ENCODE measurements at regions not wholly inside any gene's neighbourhood (a gene's known extent, or its start where the extent isn't known, plus 50 kb on each side); places are given as distances from the start of the nearest gene placed in this dataset.

- no peak overlapping the region for H4K91ac ChIP-seq (ENCODE audit: low read length)
- no peak overlapping the region for H2AK5ac ChIP-seq (ENCODE audit: low read length, severe bottlenecking)
- no peak overlapping the region for H3K18ac ChIP-seq (ENCODE audit: low read depth in 1 of 2, low read length in 2 of 2)
- WGBS = no CpG with 5 or more reads among the region's 1 CpG
- DNase-seq = no peak
- H3K23ac ChIP-seq (ENCODE audit: low read length in 2 of 2) = no peak overlapping the region
- H4K8ac ChIP-seq (ENCODE audit: low read length) = no peak overlapping the region
- H3K4me2 ChIP-seq (ENCODE audit: low read length, poor library complexity, severe bottlenecking) = no peak overlapping the region
- no peaks in the 10 kb centered on the region for H3K27me3 ChIP-seq (ENCODE audit: control insufficient read depth in 1 of 2, insufficient read depth in 1 of 2, low read length in 2 of 2)
- no peaks in the 10 kb centered on the region for H3K79me1 ChIP-seq (replicated peaks; ENCODE audit: low read length, poor library complexity, severe bottlenecking)
- no peak overlapping the region for H2BK120ac ChIP-seq (ENCODE audit: low read depth, low read length)
- H3K9ac ChIP-seq (ENCODE audit: low read length) = no peak overlapping the region
- H3K4me1 ChIP-seq (ENCODE audit: control insufficient read depth, insufficient read depth, low read depth, low read length) = no peaks in the 10 kb centered on the region
- no peak overlapping the region for H3K4ac ChIP-seq (ENCODE audit: low read depth in 1 of 2, low read length in 2 of 2)
- H2BK5ac ChIP-seq (ENCODE audit: low read depth, low read length, poor library complexity, severe bottlenecking) = no peak overlapping the region
- no peak overlapping the region for H2BK15ac ChIP-seq (ENCODE audit: low read depth, poor library complexity, severe bottlenecking)
- H3K27ac ChIP-seq (ENCODE audit: low read length, poor library complexity, severe bottlenecking) = no peak overlapping the region
- H3K4me3 ChIP-seq (ENCODE audit: insufficient read depth in 1 of 2, low read depth in 1 of 2, low read length in 2 of 2) = no peak overlapping the region
- no peaks in the 10 kb centered on the region for H3K36me3 ChIP-seq (ENCODE audit: control insufficient read depth in 1 of 2, insufficient read depth in 2 of 2, low read depth in 1 of 2, low read length in 2 of 2)
- H2AFZ ChIP-seq (ENCODE audit: low read depth, low read length) = no peak overlapping the region
- no peak overlapping the region for H3K14ac ChIP-seq (ENCODE audit: low read length in 2 of 2)
- H2BK12ac ChIP-seq (ENCODE audit: low read length in 2 of 2) = no peak overlapping the region
- H3K9me3 ChIP-seq (ENCODE audit: control insufficient read depth, low read length) = no peaks in the 10 kb centered on the region
Measured at GRCh38 chr3:7871003-7871560, 630.5 kb upstream of the LMCD1 start.

GRCh38 chr3:7874116-7874515, 627.5 kb upstream of the LMCD1 start:
- no peaks in the 10 kb centered on the region for H3K36me3 ChIP-seq (ENCODE audit: control insufficient read depth in 1 of 2, insufficient read depth in 2 of 2, low read depth in 1 of 2, low read length in 2 of 2)
- no peak overlapping the region for H3K9ac ChIP-seq (ENCODE audit: low read length)
- no peak overlapping the region for H3K18ac ChIP-seq (ENCODE audit: low read depth in 1 of 2, low read length in 2 of 2)
- no peak overlapping the region for H3K23ac ChIP-seq (ENCODE audit: low read length in 2 of 2)
- H2BK12ac ChIP-seq (ENCODE audit: low read length in 2 of 2) = no peak overlapping the region
- H2AFZ ChIP-seq (ENCODE audit: low read depth, low read length) = no peak overlapping the region
- H3K14ac ChIP-seq (ENCODE audit: low read length in 2 of 2) = no peak overlapping the region
- no peaks in the 10 kb centered on the region for H3K9me3 ChIP-seq (ENCODE audit: control insufficient read depth, low read length)
- H4K91ac ChIP-seq (ENCODE audit: low read length) = no peak overlapping the region
- no peaks in the 10 kb centered on the region for H3K4me1 ChIP-seq (ENCODE audit: control insufficient read depth, insufficient read depth, low read depth, low read length)
- H2BK5ac ChIP-seq (ENCODE audit: low read depth, low read length, poor library complexity, severe bottlenecking) = no peak overlapping the region
- no peak overlapping the region for H2BK120ac ChIP-seq (ENCODE audit: low read depth, low read length)
- WGBS = no CpG with 5 or more reads among the region's 1 CpG
- H2BK15ac ChIP-seq (ENCODE audit: low read depth, poor library complexity, severe bottlenecking) = no peak overlapping the region
- H3K27me3 ChIP-seq (ENCODE audit: control insufficient read depth in 1 of 2, insufficient read depth in 1 of 2, low read length in 2 of 2) = no peaks in the 10 kb centered on the region
- H4K8ac ChIP-seq (ENCODE audit: low read length) = no peak overlapping the region
- no peak overlapping the region for H2AK5ac ChIP-seq (ENCODE audit: low read length, severe bottlenecking)
- H3K4me2 ChIP-seq (ENCODE audit: low read length, poor library complexity, severe bottlenecking) = no peak overlapping the region
- no peak overlapping the region for H3K4me3 ChIP-seq (ENCODE audit: insufficient read depth in 1 of 2, low read depth in 1 of 2, low read length in 2 of 2)
- no peak overlapping the region for H3K4ac ChIP-seq (ENCODE audit: low read depth in 1 of 2, low read length in 2 of 2)
- H3K79me1 ChIP-seq (replicated peaks; ENCODE audit: low read length, poor library complexity, severe bottlenecking) = no peaks in the 10 kb centered on the region
- no peak overlapping the region for H3K27ac ChIP-seq (ENCODE audit: low read length, poor library complexity, severe bottlenecking)
- no peak for DNase-seq

GRCh38 chr3:7875925-7876324, 625.7 kb upstream of the LMCD1 start:
- no peak for DNase-seq
- Histone ChIP-seq H3K4me3 (ENCODE audit: insufficient read depth in 1 of 2, low read depth in 1 of 2, low read length in 2 of 2) (no peak overlapping the region), H3K27ac (ENCODE audit: low read length, poor library complexity, severe bottlenecking) (no peak overlapping the region), H3K14ac (ENCODE audit: low read length in 2 of 2) (no peak overlapping the region), H3K27me3 (ENCODE audit: control insufficient read depth in 1 of 2, insufficient read depth in 1 of 2, low read length in 2 of 2) (no peaks in the 10 kb centered on the region), H2AK5ac (ENCODE audit: low read length, severe bottlenecking) (no peak overlapping the region), H3K9me3 (ENCODE audit: control insufficient read depth, low read length) (no peaks in the 10 kb centered on the region), H4K91ac (ENCODE audit: low read length) (no peak overlapping the region), H4K8ac (ENCODE audit: low read length) (no peak overlapping the region), H3K4ac (ENCODE audit: low read depth in 1 of 2, low read length in 2 of 2) (no peak overlapping the region), H3K36me3 (ENCODE audit: control insufficient read depth in 1 of 2, insufficient read depth in 2 of 2, low read depth in 1 of 2, low read length in 2 of 2) (no peaks in the 10 kb centered on the region), H3K23ac (ENCODE audit: low read length in 2 of 2) (no peak overlapping the region), H3K9ac (ENCODE audit: low read length) (no peak overlapping the region), H3K4me2 (ENCODE audit: low read length, poor library complexity, severe bottlenecking) (no peak overlapping the region), H2BK5ac (ENCODE audit: low read depth, low read length, poor library complexity, severe bottlenecking) (no peak overlapping the region), H2AFZ (ENCODE audit: low read depth, low read length) (no peak overlapping the region), H3K4me1 (ENCODE audit: control insufficient read depth, insufficient read depth, low read depth, low read length) (no peaks in the 10 kb centered on the region), H2BK12ac (ENCODE audit: low read length in 2 of 2) (no peak overlapping the region), H2BK120ac (ENCODE audit: low read depth, low read length) (no peak overlapping the region), H3K18ac (ENCODE audit: low read depth in 1 of 2, low read length in 2 of 2) (no peak overlapping the region), H3K79me1 (replicated peaks; ENCODE audit: low read length, poor library complexity, severe bottlenecking) (no peaks in the 10 kb centered on the region), H2BK15ac (ENCODE audit: low read depth, poor library complexity, severe bottlenecking) (no peak overlapping the region)

GRCh38 chr3:7876741-7877297, 624.8 kb upstream of the LMCD1 start:
- Histone ChIP-seq H3K9me3 (ENCODE audit: control insufficient read depth, low read length) (peaks cover 1% of the 10 kb centered on the region), H2AFZ (ENCODE audit: low read depth, low read length) (no peak overlapping the region), H2BK12ac (ENCODE audit: low read length in 2 of 2) (no peak overlapping the region), H3K4me2 (ENCODE audit: low read length, poor library complexity, severe bottlenecking) (no peak overlapping the region), H3K14ac (ENCODE audit: low read length in 2 of 2) (no peak overlapping the region), H3K4me1 (ENCODE audit: control insufficient read depth, insufficient read depth, low read depth, low read length) (no peaks in the 10 kb centered on the region), H4K91ac (ENCODE audit: low read length) (no peak overlapping the region), H3K79me1 (replicated peaks; ENCODE audit: low read length, poor library complexity, severe bottlenecking) (no peaks in the 10 kb centered on the region), H3K9ac (ENCODE audit: low read length) (no peak overlapping the region), H3K27ac (ENCODE audit: low read length, poor library complexity, severe bottlenecking) (no peak overlapping the region), H2BK15ac (ENCODE audit: low read depth, poor library complexity, severe bottlenecking) (no peak overlapping the region), H2BK5ac (ENCODE audit: low read depth, low read length, poor library complexity, severe bottlenecking) (no peak overlapping the region), H2BK120ac (ENCODE audit: low read depth, low read length) (no peak overlapping the region), H3K18ac (ENCODE audit: low read depth in 1 of 2, low read length in 2 of 2) (no peak overlapping the region), H3K4me3 (ENCODE audit: insufficient read depth in 1 of 2, low read depth in 1 of 2, low read length in 2 of 2) (no peak overlapping the region), H2AK5ac (ENCODE audit: low read length, severe bottlenecking) (no peak overlapping the region), H4K8ac (ENCODE audit: low read length) (no peak overlapping the region), H3K27me3 (ENCODE audit: control insufficient read depth in 1 of 2, insufficient read depth in 1 of 2, low read length in 2 of 2) (no peaks in the 10 kb centered on the region), H3K36me3 (ENCODE audit: control insufficient read depth in 1 of 2, insufficient read depth in 2 of 2, low read depth in 1 of 2, low read length in 2 of 2) (no peaks in the 10 kb centered on the region), H3K23ac (ENCODE audit: low read length in 2 of 2) (no peak overlapping the region), H3K4ac (ENCODE audit: low read depth in 1 of 2, low read length in 2 of 2) (no peak overlapping the region)
- whole genome bisulfite sequencing = 65% methylated on average over 2 of the region's 3 CpGs
- no peak for DNase-seq

Data from mesenchymal stem cell (in vitro differentiated cells and primary cell).